T-helper 1 cell (primary cell): ENCODE measurements at regions not wholly inside any gene's neighbourhood (a gene's known extent, or its start where the extent isn't known, plus 50 kb on each side); places are given as distances from the start of the nearest gene placed in this dataset.
A peak's percentile ranks its signal among the peaks of the same experiment; 100 is the strongest.
"Not testable (repeated sequence)": the region's sequence is repeated elsewhere in the genome, so short reads cannot be mapped to it uniquely, and the experiment has no call there.

Experiments used
- DNase-seq, 5 donors: peaks; one replicate each; pipeline ENCODE4 v3.0.0-alpha.2; 2012 to 2020

DNA sequence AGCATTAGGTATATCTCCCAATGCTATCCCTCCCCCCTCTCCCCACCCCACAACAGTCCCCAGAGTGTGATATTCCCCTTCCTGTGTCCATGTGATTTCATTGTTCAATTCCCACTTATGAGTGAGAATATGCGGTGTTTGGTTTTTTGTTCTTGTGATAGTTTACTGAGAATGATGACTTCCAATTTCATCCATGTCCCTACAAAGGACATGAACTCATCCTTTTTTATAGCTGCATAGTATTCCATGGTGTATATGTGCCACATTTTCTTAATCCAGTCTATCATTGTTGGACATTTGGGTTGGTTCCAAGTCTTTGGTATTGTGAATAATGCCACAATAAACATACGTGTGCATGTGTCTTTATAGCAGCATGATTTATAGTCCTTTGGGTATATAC lies 194.6 kb upstream of the WSB1 start:
- DNase-seq = not testable (repeated sequence)

DNA sequence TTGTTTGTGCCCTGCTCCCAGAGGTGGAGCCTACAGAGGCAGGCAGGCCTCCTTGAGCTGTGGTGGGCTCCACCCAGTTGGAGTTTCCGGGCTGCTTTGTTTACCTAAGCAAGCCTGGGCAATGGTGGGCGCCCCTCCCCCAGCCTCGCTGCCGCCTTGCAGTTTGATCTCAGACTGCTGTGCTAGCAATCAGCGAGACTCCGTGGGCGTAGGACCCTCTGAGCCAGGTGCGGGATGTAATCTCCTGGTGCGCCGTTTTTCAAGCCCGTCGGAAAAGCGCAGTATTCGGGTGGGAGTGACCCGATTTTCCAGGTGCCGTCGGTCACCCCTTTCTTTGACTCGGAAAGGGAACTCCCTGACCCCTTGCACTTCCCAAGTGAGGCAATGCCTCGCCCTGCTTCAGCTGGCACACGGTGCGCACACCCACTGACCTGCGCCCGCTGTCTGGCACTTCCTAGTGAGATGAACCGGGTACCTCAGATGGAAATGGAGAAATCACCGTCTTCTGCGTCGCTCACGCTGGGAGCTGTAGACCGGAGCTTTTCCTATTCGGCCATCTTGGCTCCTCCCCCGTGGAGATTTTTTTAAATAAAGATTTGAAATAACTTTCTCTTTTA lies 189.2 kb upstream of the WSB1 start:
- not testable (repeated sequence) for DNase-seq

DNA sequence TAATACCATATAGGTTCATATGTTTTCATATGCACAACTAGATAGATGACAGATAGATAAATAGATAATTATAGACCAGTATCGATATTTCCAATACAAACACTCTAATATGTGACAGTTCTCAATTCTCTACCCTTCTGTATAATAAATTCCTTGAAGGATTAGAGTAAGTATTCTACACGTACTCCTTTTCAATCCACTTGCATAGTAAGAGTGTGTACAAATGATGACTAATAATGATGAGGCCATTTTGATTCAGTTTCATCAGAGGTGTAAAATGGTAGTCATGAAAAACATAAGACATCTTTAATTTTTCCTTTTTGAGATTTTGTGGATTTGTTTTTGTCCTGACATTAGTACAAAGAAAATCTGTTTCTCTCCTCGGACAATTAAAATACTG lies 188.3 kb upstream of the WSB1 start:
- no peak for DNase-seq

DNA sequence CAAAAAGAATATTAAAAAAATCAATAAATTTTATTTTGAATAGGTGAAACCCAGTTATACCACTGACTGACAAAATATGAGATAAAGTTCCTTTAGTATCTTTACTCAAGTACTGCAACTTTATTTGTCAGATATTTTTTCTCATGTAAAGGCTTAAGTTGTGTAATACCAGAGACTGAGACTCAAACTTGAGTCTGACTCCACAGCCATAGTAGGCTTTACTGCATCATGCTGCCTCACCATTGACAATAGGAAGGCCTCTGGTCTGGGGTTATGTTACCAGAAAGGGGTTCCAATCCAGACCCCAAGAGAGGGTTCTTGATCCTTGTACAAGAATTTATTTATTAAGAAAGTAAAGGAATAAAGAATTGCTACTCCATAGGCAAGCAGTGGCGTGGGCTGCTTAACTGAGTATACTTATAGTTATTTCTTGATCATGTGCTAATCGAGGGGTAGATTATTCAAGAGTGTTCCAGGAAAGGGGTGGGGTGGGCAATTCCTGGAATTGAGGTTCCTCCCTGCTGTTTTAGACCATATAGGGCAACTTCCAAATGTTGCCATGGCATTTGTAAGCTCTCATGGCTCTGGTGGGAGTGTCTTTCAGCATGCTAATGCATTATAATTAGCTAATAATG lies 187.4 kb upstream of the WSB1 start:
- DNase-seq = no peak

DNA sequence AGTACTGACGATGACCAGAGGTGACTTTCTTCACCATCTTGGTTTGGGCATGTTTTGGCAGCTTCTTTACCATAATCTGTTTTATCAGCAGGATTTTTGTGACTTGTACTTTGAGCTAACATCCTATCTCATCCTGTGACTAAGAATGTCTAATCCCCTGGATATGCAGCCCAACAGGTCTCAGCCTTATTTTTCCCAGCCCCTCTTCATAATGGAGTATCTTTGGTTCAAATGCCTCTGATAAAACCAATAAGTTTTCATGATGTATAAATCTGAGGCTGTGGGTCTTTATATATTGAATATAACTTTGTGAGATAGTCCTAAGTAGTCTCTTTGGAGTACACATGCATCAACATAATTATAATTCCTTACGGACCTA lies 186.9 kb upstream of the WSB1 start:
- DNase-seq = no peak

DNA sequence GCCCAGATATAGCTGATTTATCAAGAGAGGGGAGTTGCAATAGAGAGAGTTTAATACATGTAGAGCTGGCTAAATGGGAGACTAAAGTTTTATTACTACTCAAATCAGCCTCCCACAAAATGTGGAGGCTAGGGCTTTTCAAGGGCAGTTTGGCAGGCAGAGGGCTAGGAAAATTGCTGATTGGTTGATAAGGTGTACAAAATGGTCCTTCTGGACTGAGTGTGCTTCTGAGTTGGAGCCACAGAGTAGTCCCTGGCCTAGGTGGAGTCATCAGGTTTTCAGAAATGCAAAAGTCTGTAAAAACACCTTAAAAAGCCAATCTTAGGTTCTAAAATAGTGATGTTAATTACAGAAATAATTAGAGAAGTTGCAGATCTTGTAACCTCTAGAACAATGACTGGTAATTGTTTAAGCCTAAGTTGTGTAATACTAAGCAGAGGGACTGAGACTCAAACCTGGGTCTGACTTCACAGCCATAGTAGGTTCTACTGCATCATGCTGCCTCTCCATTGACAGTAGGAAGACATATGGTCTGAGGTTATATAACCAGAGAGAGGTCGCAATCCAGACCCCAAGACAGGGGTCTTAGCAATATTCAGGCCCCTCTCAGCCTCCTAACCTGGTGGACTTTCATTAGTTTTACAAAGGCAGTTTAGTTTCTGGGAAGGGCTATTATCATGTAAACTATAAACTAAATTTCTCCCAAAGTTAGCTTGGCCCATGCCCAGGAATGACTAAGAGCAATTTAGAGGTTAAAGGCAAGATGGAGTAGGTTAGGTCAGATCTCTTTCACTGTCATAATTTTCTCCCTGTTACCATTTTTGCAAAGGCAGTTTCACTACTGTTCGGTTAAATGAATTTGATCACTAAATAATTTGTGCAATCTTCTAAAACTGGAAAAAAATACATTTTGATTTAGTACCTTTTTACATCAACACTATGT lies 186.3 kb upstream of the WSB1 start:
- not testable (repeated sequence) for DNase-seq

DNA sequence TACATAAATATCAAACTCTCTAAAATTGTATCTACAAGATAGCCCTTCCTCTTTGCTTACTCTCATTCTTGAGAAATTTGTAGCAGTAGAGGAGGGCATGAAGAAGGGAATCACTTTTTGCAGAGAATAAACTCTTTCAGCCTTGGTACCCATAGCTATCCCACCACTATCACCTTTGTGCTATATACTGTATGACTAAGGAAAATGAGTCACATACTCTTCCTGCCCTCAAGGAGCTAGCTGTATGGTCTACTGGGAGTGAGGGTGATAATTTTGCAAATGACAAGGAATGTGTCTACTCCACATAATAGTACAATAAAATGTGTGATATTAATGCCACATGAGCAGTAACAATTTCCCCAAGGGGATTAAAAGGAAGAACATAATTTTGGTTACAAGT lies 184.6 kb upstream of the WSB1 start:
- no peak for DNase-seq

DNA sequence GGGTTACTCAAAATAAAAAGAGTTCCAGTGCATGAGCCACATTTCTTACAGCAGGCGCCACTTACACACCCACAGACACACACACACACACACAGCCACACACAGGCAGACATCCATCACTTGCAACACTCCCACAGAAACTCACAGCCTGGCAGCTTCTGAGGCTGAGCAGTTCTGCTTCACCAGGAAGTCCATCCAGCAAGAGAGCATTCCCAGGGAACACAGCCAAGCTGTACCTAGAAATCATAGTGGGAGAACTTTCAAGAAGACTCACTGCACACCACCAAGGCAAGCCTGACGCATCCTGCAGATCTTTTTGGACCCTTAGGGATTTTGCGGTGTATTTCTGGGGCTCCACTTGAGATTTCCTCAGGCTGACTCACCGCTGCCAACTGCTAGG lies 140.9 kb upstream of the WSB1 start:
- DNase-seq = no peak

DNA sequence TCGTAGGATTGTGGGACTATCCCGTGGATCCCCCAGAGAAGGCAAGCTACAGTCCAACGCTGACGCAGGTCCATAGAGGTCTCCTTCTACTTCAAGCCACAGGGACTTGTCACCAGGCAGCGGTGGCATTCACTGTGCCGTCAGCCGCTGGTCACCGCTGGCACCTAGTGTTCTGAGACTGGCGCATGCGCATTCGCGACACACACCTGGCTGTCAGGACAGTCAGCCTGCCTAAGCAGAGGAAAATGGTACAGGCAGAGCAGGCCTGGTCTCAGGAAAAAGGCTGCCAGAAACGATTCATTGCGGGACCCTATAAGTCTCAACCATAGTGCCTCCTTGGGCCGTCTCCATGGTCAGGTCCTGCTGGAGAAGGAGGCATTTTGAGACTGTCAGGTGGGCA lies 138.0 kb upstream of the WSB1 start:
- no peak for DNase-seq

DNA sequence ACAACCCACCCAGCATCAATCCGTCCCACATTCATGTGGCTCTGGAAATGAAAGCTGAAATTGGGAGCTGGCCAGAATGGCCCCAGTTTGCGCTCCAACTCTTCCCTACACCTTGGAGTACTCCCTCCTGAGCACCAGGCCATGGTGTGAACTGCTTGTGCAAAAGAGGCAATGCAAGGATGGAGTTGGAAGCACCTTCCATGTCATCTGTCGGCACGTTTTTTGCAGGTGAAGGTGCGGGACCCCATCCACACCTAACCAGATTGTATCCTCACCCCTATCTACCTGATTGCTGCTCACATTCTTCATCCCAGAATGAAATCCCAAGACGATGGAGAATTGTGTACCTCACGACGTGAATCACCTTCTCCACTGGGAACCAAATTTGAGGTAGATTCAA lies 136.6 kb upstream of the WSB1 start:
- DNase-seq = no peak

DNA sequence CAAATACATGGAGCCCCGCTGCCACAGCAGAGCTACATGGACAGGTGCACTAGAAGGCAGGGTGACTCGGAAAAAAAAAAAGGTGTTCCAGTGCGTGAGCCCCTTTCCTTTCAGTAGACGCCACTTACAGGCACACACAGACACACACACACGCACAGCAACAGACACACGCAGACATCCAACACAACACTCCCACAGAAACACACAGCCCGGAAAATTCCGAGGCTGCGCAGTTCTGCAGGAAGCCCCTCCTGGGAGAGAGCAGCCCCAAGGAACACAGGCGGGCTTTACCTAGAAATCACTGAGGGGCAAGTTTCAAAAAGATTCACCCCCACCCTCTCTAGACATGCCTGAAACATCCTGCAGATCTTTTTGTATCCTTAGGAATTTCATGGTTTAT lies 136.0 kb upstream of the WSB1 start:
- no peak for DNase-seq

DNA sequence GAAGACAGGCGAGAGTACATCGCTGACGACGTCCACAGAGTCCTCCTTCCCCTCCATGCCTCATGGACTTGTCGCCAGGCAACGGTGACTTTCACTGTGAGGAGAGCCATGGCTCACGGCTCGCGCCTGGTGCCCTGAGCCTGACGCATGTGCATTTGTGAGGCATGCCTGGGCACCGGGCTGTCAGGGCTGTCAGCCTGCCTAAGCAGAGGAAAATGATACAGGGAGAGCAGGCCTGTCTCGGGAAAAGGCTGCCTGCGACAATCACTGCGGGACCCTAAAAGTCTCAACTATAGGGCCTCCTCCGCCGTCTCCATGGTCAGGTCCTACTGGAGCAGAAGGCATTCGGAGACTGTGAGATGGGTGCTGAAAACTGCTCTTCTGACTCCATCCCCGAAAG lies 135.5 kb upstream of the WSB1 start:
- DNase-seq = no peak

DNA sequence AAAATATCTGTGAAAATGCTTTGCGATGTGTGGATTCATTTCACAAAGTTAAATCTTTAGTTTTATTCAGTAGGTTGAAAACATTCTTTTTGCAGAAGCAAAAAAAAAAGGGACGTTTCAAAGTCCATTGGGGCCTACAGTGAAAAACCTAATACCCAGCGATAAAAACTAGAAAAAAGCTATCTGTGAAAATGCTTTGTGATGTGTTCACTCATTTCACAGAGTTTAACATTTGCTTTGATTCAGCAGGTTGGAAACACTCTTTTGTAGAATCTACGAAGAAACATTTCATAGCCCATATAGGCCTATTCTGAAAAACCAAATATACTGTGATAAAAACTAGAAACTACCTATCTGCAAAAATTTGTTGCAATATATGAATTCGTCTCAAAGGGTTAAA lies 113.6 kb upstream of the WSB1 start:
- DNase-seq = no peak

DNA sequence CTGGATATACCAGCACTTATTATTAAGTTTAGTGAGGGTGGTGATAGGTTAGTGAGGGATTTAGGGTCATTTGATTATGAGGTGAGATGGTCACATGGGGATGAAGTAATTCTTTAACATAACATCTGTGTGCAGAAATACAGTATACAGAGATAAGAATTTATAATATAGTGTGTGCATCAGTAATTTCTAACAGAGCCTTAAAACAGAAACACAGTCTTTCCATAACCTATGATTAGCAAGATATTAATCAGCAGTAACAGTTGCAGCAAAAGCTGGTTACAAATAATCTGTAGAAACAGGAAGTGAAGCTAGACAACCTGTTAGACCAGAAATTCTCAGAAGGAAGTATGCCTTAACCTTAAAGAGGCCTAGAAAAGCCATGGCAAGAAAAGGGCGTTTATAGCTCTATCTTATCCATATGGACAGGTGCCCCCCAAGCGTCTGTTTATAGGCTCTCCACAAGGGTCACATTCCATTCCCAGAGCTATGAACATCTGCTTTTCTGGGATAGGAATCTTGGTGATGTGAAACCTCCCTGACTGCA lies 112.5 kb upstream of the WSB1 start:
- DNase-seq = peak in 1 of 5 donors; percentile 5

DNA sequence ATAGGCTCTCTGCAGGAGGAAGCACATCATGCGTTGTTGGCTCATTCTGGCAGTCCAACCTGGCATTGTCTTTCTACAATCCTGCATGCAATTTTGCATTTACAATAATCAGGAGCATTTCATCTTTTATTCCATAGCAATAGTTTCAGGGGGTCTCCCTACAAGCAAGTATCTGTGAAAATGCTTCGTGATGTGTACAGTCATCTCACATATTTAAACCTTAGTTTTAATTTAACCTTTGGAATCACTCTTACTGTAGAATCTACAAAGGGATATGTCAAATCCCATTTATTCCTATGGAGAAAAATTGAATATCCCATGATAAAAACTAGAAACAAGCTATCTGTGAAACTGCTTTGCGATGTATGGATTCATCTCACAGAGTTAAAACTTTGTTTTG lies 112.0 kb upstream of the WSB1 start:
- DNase-seq = no peak

DNA sequence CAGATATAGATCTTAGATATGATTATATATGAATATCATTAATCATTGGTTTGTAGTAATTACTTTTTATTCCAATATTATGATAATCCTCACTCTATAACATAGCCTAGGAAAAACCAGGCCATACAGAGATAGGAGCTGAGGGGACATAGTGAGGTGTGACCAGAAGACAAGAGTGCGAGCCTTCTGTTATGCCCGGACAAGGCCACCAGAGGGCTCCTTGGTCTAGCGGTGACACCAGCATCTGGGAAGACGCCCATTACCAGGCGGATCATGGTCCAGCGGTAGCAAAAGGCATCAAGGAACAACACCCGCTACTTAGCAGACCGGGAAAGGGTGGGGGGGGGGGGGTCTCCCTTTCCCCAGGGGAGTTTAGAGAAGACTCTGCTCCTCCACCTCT lies 96.4 kb upstream of the WSB1 start:
- not testable (repeated sequence) for DNase-seq

DNA sequence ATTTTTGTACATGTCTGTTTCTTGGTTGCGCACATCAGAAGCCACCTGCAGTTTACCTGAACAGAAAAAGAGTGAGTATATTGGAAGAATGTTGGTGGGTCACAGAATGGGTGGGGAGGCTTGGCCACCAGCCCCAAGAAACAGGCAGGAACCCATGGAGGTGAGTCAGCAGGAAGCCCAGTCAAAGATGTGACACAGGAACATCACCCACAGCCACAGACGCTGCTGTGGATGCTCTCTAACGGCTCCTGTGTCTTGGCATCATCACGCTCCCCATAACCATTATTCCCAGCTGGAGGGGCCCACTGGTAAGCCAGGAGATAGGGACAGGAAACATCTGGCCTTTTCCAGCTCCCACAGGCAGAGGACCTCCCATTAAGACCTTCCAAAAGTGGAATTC lies 94.0 kb upstream of the WSB1 start:
- DNase-seq = no peak

DNA sequence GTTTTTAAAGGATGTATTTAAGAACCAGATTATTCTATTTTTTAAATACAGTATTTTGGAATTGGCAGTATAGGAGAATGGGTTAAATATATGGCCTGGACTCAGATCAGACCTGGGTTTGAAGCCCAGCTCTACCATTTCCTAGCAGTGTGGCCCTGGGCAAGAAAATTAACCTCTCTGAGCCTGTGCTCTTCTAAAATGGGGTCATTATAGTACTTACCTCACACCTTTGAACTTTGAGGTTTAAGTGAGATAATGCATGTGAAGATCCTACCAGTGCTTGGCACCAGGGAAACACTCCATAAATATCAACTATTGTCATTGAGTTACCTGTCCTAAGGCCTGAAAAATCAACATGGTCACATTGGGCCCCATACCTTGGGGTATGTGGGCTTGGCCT lies 93.4 kb upstream of the WSB1 start:
- DNase-seq = no peak

DNA sequence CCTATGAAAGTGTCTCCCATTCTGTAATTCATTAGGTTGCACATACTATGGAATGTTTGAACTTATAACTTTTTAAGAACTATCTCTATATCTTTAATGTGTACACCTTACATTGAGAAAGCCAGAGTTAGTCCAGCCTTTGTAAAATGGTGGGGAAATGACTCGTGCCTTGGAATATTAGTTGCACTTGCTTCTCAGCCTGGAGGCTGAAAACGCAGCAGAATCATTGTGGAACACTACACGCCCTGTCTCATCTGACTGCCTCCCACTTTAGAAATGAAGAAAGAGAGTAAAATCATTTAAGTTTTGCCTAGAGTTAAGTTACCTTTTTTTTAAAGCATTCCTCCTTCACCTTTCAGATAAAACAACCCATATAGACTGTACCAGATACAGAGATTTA lies 90.7 kb upstream of the WSB1 start:
- no peak for DNase-seq

DNA sequence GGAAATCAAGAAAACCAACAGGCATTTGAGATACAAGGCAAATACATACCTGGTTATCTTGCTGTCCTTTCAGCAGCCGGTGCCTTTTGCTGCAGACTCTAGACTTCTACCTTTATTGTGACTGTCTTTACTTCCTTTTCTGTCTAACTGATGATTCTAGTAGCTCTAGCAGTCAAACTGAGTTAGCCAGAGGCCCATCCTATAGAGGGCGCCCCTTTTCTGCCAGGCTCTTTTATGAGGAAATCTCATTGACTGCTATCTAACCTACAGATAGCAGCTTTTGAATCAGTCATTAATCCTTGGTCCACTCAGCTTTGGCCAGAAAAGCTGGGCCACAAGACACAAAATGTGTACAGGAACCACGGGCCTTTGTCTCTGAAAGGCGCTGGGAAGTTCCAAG lies 87.5 kb upstream of the WSB1 start:
- peak in 1 of 5 donors; percentile 29 for DNase-seq

DNA sequence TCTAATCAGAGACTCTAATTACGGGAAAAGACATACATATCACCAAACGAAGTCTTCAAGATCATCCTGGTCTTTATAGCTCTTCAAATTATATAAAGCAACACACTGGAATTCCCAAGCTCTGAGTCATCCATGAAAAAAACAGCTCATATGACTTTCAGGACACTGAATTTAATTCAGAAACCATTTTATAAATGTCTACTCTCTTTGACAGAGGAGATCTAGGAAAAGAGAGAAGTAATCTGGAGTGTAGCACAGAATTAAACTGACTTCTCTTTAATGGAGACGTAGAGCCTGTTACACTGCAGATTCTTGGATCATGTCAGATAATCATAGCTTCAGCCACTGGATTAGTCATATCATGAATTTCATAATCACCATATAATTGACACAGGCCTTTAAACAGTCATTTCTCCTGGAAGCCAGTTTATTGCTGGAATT lies 86.8 kb upstream of the WSB1 start:
- DNase-seq = peak in 1 of 5 donors; percentile 43

DNA sequence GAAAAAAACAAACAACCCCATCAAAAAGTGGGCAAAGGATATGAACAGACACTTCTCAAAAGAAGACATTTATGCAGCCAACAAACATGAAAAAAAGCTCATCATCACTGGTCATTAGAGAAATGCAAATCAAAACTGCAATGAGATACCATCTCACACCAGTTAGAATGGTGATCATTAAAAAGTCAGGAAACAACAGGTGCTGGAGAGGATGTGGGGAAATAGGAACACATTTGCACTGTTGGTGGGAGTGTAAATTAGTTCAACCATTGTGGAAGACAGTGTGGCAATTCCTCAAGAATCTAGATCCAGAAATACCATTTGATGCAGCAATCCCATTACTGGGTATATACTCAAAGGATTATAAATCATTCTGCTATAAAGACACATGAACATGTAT lies 85.5 kb upstream of the WSB1 start:
- not testable (repeated sequence) for DNase-seq

DNA sequence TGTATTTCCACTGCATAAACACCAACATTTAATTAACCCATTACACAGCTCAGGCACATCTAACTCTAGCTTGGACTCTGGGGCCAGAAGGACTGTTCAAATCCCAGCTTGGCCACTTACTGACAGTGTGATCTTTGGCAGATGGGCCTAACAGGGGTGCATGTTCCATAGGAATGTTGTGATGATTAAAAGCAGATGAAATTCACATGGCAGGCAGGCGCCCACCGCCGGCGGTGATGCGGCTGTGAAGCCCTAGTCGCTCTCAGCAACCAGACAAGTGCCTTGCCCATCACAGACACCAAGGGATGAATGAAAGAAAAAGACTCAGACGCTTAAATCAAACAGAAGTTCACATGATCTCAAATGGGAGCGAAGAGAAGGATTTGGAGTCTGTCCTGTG lies 84.6 kb upstream of the WSB1 start:
- no peak for DNase-seq

DNA sequence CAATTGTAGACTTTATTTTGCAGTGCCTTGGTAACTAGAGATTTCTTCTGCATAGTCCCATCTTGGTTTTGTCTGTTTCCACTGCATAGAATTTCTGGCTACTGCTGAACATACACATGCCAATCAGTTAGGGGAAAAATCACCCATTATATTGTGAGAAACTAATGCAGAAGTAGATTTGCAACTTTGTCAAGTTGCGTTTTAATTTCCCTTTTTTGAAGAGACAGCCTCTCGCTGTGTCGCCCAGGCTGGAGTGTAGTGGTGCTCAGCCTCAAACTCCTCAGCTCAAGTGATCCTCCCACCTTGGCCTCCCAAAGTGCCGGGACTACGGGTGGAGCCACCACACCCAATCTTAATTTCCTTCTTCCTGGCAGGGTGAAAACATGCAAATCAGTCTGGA lies 83.1 kb upstream of the WSB1 start:
- not testable (repeated sequence) for DNase-seq
